Suprapubic skin (tissue), 4 donors: ENCODE measurements at regions not wholly inside any gene's neighbourhood (a gene's known extent, or its start where the extent isn't known, plus 50 kb on each side); places are given as distances from the start of the nearest gene placed in this dataset.

Experiments used
- CTCF ChIP-seq, 2 donors: fragments of 200-600 bp in 1 of 2; fragments of 450-650 bp in 1 of 2; sonication (generic) in 1 of 2; IDR thresholded peaks; one replicate each; pipeline ENCODE4 v1.5.1; 2016 to 2019; ENCODE audit warnings: antibody characterized with exemption in 2 of 2, mild to moderate bottlenecking in 1 of 2, moderate library complexity in 1 of 2
- POLR2A ChIP-seq, 2 donors: fragments of 450-650 bp; IDR thresholded peaks; one replicate each; pipeline ENCODE4 v1.6.1; 2017; ENCODE audit warnings: antibody characterized with exemption in 2 of 2, mild to moderate bottlenecking in 2 of 2, moderate library complexity in 2 of 2
- POLR2AphosphoS5 ChIP-seq, 3 donors: sonication (generic); formaldehyde crosslinking; IDR thresholded peaks; one replicate each; pipeline ENCODE4 v1.6.1; 2017; ENCODE audit warnings: antibody characterized with exemption in 3 of 3

- TF ChIP-seq CTCF (IDR thresholded peaks at IDR 0.05) (no peak), POLR2AphosphoS5 (IDR thresholded peaks at IDR 0.05) (no peak), POLR2A (IDR thresholded peaks at IDR 0.05) (no peak)
These were observed 253.4 kb upstream of the MDFIC2 start for GRCh38 chr3:70565861-70566260.
